ENCODE measurements at regions not wholly inside any gene's neighbourhood (a gene's known extent, or its start where the extent isn't known, plus 50 kb on each side); places are given as distances from the start of the nearest gene placed in this dataset.

- DNase-seq, result no peak
- Histone ChIP-seq H3K27me3 (peaks cover 0 to 21% of the 10 kb centered on the region in 2 donors), H3K4me3 (no peak overlapping the region), H3K9me3 (peaks cover 0 to 8% (median 0%) of the 10 kb centered on the region in 3 donors), H3K4me1 (no peaks in the 10 kb centered on the region), H3K27ac (no peak overlapping the region), H3K36me3 (no peaks in the 10 kb centered on the region)
- intact Hi-C loops (cut with DNase I; ENCODE audit: low total_unique reads), result no loop called here
- TF ChIP-seq CTCF (IDR thresholded peaks at IDR 0.05), result no peak
Observed at GRCh38 chr10:131561897-131562296, 250.4 kb upstream of the TCERG1L start.

- Histone ChIP-seq H3K4me1 (no peaks in the 10 kb centered on the region), H3K36me3 (no peaks in the 10 kb centered on the region), H3K4me3 (no peak overlapping the region), H3K27ac (no peak overlapping the region), H3K27me3 (peaks cover 0 to 21% of the 10 kb centered on the region in 2 donors), H3K9me3 (peaks cover 0 to 8% (median 0%) of the 10 kb centered on the region in 3 donors)
- TF ChIP-seq CTCF (IDR thresholded peaks at IDR 0.05), result no peak
- DNase-seq, result no peak
- intact Hi-C loops (cut with DNase I; ENCODE audit: low total_unique reads), result no loop called here
Observed at GRCh38 chr10:131563411-131563810, 251.9 kb upstream of the TCERG1L start.

GRCh38 chr10:131567279-131568162, 256.0 kb upstream of the TCERG1L start:
- Histone ChIP-seq H3K27me3 (no peaks in the 10 kb centered on the region), H3K36me3 (no peaks in the 10 kb centered on the region), H3K4me1 (no peaks in the 10 kb centered on the region), H3K9me3 (peaks cover 0 to 8% (median 0%) of the 10 kb centered on the region in 3 donors), H3K27ac (no peak overlapping the region), H3K4me3 (no peak overlapping the region)
- intact Hi-C loops (cut with DNase I; ENCODE audit: low total_unique reads), result no loop called here
- peak; percentile 10 to 41 for DNase-seq
- no peak for TF ChIP-seq CTCF (IDR thresholded peaks at IDR 0.05)

- Histone ChIP-seq H3K36me3 (no peaks in the 10 kb centered on the region), H3K27ac (no peak overlapping the region), H3K9me3 (peaks cover 0 to 4% (median 0%) of the 10 kb centered on the region in 3 donors), H3K4me1 (no peaks in the 10 kb centered on the region), H3K4me3 (no peak overlapping the region), H3K27me3 (no peaks in the 10 kb centered on the region)
- intact Hi-C loops (cut with DNase I; ENCODE audit: low total_unique reads), result no loop called here
- peak in 1 of 2 donors; percentile 29 for DNase-seq
- no peak for TF ChIP-seq CTCF (IDR thresholded peaks at IDR 0.05)
Observed at GRCh38 chr10:131568866-131569265, 257.3 kb upstream of the TCERG1L start.

GRCh38 chr10:131569851-131570715, 258.6 kb upstream of the TCERG1L start:
- H3K27ac ChIP-seq, result no peak overlapping the region
- peak in 1 of 2 donors; percentile 55 for DNase-seq
- H3K4me1 ChIP-seq, result no peaks in the 10 kb centered on the region
- no peak for TF ChIP-seq CTCF (IDR thresholded peaks at IDR 0.05)
- no peak overlapping the region for H3K4me3 ChIP-seq
- no peaks in the 10 kb centered on the region for H3K36me3 ChIP-seq
- H3K9me3 ChIP-seq, result peaks cover 0 to 4% (median 0%) of the 10 kb centered on the region in 3 donors
- H3K27me3 ChIP-seq, result no peaks in the 10 kb centered on the region
- intact Hi-C loops (cut with DNase I; ENCODE audit: low total_unique reads), result no loop called here

Measured in tibial artery (tissue), 4 donors.